ENCODE measurements at regions not wholly inside any gene's neighbourhood (a gene's known extent, or its start where the extent isn't known, plus 50 kb on each side); places are given as distances from the start of the nearest gene placed in this dataset.

DNA sequence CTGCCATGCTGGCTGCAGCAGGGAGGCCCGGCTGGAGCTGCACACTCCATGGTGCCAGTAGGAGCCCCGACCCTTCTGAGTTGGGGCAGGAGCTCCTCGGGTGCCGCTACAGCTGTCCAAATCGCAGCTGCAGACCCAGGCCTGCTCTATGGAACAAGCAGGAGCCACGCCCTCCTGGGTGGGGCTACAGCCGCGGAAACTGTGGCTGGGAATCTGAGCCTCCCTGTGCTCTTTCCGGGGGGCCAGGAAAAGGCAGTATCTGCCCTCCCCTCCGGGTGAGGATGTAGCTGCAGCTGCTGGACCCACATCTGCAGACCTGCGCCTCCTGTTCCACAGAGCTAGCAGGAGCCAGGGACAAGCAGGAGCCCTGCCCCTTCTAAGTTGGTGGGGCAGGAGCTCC lies 278.9 kb upstream of the ACTBL2 start:
- 92 to 93% methylated on average over 11 of the region's 11 CpGs for WGBS, 2 donors
- Histone ChIP-seq H3K4me3 (no peak overlapping the region), H3K9me3 (no peaks in the 10 kb centered on the region), H3K27me3 (no peaks in the 10 kb centered on the region), H3K4me1 (no peaks in the 10 kb centered on the region), H3K36me3 (no peaks in the 10 kb centered on the region), H3K27ac (no peak overlapping the region)
- DNase-seq: no peak
- intact Hi-C loops (cut with DNase I): loop anchor here in 1 of 10 donors (10.0 kb wide), 2 partner anchors 257 to 457 kb away; no protein-coding TSS in a partner anchor
- ATAC-seq: no peak
- TF ChIP-seq, protein P1, sequence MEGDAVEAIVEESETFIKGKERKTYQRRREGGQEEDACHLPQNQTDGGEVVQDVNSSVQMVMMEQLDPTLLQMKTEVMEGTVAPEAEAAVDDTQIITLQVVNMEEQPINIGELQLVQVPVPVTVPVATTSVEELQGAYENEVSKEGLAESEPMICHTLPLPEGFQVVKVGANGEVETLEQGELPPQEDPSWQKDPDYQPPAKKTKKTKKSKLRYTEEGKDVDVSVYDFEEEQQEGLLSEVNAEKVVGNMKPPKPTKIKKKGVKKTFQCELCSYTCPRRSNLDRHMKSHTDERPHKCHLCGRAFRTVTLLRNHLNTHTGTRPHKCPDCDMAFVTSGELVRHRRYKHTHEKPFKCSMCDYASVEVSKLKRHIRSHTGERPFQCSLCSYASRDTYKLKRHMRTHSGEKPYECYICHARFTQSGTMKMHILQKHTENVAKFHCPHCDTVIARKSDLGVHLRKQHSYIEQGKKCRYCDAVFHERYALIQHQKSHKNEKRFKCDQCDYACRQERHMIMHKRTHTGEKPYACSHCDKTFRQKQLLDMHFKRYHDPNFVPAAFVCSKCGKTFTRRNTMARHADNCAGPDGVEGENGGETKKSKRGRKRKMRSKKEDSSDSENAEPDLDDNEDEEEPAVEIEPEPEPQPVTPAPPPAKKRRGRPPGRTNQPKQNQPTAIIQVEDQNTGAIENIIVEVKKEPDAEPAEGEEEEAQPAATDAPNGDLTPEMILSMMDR (IDR thresholded peaks at IDR 0.05): no peak

DNA sequence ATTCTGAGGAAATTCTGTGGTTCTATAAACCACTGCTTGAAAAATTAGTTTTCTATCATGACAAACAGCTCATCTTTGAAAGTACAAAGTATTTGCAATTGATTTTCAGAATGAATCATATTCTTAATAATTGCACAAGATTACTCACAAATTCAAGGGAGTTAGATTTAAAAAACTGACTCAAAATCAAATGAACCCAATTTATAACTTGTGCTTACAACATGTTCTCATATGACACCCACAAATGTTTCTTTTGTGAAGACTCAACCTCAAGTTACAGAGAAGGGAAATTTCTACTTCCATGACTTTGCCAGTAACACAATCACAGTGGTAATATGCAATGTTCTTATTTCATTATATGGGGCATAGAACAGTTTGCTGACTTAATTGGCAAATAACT lies 272.0 kb upstream of the ACTBL2 start:
- intact Hi-C loops (cut with DNase I): no loop called here
- H3K9me3 ChIP-seq: no peaks in the 10 kb centered on the region
- no peaks in the 10 kb centered on the region for H3K27me3 ChIP-seq
- H3K27ac ChIP-seq: no peak overlapping the region
- DNase-seq: no peak
- H3K36me3 ChIP-seq: no peaks in the 10 kb centered on the region
- no peak overlapping the region for H3K4me3 ChIP-seq
- TF ChIP-seq, protein P1 (IDR thresholded peaks at IDR 0.05): no peak
- H3K4me1 ChIP-seq: no peaks in the 10 kb centered on the region
- ATAC-seq: no peak

DNA sequence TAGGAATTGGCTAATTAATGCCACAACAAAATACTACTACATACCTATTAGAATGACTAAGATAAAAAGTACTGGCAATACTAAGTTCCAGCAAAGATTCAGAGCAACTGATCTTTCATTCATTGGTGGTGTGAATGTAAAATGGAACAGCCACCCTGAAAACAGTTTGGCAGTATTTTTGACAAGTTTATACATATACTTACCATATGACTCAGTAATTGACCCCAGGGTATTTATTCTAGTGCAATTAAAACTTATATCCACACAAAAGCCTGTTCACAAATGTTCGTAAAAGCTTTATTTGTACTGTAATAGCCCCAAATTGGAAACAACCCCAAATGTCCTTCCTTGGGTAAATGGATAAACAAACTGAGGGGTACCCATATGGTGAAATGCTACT lies 270.8 kb upstream of the ACTBL2 start:
- H3K36me3 ChIP-seq: no peaks in the 10 kb centered on the region
- no peak overlapping the region for H3K27ac ChIP-seq
- 95 to 96% methylated on average over 1 of the region's 1 CpG for WGBS, 2 donors
- ATAC-seq (no peak), DNase-seq (no peak)
- intact Hi-C loops (cut with DNase I): no loop called here
- H3K9me3 ChIP-seq: no peaks in the 10 kb centered on the region
- no peaks in the 10 kb centered on the region for H3K27me3 ChIP-seq
- TF ChIP-seq, protein P1 (IDR thresholded peaks at IDR 0.05): no peak
- H3K4me1 ChIP-seq: no peaks in the 10 kb centered on the region
- no peak overlapping the region for H3K4me3 ChIP-seq

DNA sequence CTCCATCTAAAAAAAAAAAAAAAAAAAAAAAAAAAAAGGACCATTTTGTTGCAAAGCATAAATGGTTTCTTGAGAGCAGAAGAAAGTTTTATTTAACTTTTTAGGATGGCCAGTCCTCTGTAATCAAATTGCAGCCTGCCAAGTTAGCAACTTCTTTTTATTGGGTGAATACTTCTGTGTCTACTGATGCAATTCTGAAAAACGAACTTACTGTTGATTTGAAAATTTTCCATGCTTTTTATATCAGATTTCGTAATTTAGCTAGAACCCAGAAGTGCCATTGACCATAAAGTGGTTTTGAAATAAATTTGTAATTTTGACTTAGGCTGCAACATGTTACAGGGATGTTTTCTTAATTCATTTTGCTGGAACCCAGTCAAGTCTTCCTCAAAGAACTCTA lies 269.1 kb upstream of the ACTBL2 start:
- WGBS, 2 donors: 33 to 55% methylated on average over 2 of the region's 2 CpGs
- no peak for DNase-seq
- no peaks in the 10 kb centered on the region for H3K36me3 ChIP-seq
- no peaks in the 10 kb centered on the region for H3K4me1 ChIP-seq
- H3K27me3 ChIP-seq: no peaks in the 10 kb centered on the region
- H3K9me3 ChIP-seq: no peaks in the 10 kb centered on the region
- intact Hi-C loops (cut with DNase I): no loop called here
- TF ChIP-seq, protein P1 (IDR thresholded peaks at IDR 0.05): no peak
- ATAC-seq: no peak
- no peak overlapping the region for H3K27ac ChIP-seq
- H3K4me3 ChIP-seq: no peak overlapping the region

DNA sequence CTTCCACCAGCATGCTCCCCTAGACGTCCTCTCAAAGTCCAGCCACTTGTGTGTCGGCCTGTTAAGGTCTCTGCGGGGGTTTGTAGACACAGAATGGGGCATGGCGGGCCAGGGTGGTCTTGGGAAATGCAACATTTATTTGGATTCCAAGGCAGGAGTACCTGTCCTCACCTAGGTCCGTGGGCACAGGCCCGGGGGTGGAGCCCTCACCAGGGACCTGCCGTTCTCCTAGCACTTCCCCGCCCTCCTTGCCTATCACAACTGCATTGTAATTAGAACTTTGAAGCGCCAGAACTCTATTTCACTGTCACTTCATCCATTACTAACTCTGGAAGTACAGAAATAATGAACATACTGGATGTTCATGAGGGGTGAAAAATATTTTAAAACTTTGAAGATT lies 268.3 kb upstream of the ACTBL2 start:
- DNase-seq (no peak), ATAC-seq (no peak)
- intact Hi-C loops (cut with DNase I): no loop called here

More for the DNA sequence above, 268.3 kb upstream of the ACTBL2 start:
- Histone ChIP-seq H3K36me3 (no peaks in the 10 kb centered on the region), H3K27me3 (no peaks in the 10 kb centered on the region), H3K9me3 (no peaks in the 10 kb centered on the region), H3K27ac (no peak overlapping the region), H3K4me1 (no peaks in the 10 kb centered on the region), H3K4me3 (no peak overlapping the region)
- TF ChIP-seq, protein P1 (IDR thresholded peaks at IDR 0.05): no peak
- WGBS, 2 donors: 89 to 93% methylated on average over 9 of the region's 9 CpGs
